ENCODE measurements at regions not wholly inside any gene's neighbourhood (a gene's known extent, or its start where the extent isn't known, plus 50 kb on each side); places are given as distances from the start of the nearest gene placed in this dataset.

DNA sequence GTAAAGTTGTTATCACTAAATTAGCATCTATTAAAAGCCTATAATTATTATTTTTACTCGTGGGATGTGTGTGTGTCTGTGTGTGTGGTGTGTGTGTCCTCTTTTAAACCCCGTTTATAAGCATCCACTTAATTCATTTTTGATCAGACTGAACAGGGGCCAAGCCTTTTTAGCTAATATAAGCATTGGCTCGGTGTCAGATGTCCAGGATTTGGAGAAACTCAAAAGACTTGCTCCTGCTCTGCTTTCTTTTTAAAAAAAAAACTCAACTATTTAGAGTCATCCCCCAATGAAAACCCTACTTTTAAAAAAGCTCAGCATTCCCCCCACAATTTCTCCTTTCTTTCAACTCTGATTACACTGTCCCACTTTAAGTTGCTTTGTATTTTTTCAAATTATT is 459.3 kb upstream of the MAF start:
- DNase-seq (ENCODE audit: insufficient read length, low spot score) (no peak), FAIRE-seq (no peak)

DNA sequence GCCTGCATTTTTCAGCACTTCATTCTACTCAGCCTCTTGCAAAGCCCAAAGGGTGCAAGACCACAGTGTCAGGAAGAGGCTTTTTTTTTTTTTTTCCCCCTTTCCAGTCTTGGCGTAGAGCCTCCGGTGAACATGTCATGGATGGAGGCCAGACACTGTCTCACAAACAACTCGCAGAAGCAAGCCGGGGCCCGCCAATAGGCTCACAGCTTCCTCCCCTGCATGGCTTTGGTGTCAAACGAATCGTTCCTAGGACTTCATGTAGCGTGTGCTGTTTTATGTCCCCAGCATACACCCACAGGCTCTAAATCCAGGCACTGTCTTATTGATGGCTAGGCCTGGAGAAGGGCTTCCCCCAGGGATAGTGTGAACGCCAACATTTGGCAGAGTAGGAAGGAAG is 457.7 kb upstream of the MAF start:
- DNase-seq (ENCODE audit: insufficient read length, low spot score), result no peak

DNA sequence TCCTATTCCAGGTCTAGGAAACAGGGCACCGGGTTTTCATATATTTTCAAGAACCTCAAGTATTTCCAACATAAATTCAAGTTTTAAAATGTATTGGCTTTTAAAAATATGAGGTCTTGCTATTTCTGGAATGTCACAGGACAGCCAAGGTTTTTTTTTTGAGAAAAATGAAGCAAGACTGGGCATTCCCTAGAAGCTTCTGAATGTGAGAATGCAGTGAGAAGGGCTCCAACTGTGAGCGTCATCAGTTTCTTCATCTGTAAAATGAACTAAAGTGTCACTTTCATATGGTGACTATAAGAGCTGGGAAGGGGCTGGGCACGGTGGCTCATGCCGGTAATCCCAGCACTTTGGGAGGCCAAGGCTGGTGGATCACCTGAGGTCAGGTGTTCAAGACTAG is 455.8 kb upstream of the MAF start:
- FAIRE-seq, result no peak
- DNase-seq (ENCODE audit: insufficient read length, low spot score), result no peak

More for the DNA sequence above, 457.7 kb upstream of the MAF start:
- FAIRE-seq, result no peak

DNA sequence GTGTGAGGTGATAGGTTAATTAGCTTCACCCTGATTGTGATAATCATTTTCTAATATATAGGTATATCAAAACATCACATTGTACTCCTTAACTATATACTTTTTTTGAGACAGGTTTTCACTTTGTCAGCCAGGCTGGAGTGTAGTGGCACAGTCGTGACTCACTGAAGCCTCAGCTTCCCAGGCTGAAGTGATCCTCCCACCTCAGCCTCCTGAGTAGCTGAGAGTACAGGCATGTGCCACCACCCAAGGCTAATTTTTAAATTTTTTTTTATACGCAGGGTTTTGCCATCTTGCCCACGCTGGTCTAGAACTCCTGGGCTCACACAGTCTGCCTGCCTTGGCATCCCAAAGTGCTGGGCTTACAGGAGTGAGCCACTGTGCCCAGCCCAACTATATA is 455.3 kb upstream of the MAF start:
- no peak for FAIRE-seq
- DNase-seq (ENCODE audit: insufficient read length, low spot score), result no peak

DNA sequence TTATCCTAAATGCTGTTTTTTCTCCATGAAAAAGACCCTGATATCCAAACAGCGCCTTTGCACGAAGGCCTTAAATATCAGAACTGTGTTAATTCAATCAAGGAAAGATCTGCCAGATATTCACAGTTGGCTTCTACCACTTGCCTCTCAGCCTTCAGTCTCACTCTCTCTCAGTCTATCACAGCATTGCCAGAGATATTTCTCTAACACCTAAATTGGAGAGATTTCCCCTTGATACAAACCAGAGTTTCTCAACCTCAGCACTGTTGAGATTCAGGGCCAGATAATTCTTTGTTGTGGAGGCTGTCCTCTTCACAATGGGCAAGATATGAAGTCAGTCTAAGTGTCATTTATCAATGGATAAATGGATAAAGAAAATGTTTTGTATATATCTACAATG is 454.1 kb upstream of the MAF start:
- DNase-seq (ENCODE audit: insufficient read length, low spot score), result no peak
- no peak for FAIRE-seq

DNA sequence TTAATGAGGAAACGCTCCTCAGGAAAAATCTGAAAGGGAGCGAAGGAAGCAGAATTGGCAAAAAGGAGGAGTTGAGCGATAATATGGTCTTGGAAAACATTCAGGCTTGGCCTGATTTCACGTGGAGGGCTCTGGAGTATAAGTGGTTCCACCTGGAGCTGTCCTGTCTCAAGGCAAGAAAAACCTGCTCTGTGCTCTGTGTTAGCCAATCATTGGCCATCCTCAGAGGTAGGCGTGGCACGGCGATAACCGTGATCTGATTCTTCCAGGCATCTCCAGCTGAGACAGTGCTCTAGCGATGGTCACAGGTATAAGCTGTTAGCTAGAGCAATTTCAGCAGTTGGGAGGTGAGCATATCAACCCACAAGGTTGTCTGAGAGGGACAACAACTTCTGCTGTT is 450.5 kb upstream of the MAF start:
- FAIRE-seq, result no peak
- no peak for DNase-seq (ENCODE audit: insufficient read length, low spot score)

DNA sequence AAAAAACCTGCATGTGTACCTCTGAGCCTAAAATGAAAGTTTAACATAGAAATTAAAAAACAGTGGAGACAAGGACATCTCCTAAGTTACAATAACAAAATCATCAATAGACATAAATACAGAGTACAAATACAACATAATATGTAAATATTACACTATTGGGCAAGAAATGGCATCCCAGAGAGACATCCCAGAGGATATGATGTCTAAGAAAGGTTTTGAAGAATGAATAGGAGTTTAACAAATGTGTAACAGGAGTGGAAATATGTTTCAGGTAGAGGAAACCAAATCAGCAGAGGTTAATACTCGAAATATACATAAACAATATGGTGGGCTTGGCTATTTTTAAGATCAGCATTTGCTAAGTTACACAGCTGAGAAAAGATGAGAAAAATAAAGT is 447.7 kb upstream of the MAF start:
- FAIRE-seq (no peak), DNase-seq (ENCODE audit: insufficient read length, low spot score) (no peak)

DNA sequence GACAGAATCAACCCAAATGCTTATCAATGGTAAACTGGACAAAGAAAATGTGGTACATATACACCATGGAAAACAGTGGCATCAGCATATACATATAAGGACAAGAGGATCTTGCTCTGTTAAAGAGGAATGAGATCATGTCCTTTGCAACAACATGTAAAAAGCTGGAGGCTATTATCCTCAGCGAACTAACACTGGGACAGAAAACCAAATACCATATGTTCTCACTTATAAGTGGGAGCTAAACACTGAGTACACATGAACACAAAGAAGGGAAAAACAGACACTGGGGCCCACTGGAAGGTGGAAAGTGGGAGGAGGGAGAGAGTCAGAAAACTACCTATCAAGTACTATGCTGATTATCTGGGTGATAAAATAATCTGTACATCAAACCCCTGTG is 447.3 kb upstream of the MAF start:
- DNase-seq (ENCODE audit: insufficient read length, low spot score) (no peak), FAIRE-seq (no peak)

DNA sequence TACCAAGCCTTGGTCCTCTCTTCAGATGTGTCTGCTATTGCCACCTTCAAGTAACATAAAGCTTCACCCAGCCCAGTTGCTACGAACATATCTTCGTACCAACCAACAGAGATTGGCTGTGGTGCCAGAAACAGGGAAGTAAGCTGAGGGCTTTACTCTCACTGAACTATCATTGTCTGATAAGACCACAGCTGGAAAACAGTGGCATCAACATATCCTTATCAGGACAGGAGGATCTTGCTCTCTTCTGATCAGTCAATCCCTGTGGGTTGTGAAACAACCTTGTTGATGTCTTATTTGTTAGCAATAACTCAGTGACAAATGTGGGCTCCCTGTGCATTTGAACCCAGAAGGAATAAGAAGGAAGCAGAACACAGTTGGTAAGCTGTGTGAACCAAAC is 446.3 kb upstream of the MAF start:
- DNase-seq (ENCODE audit: insufficient read length, low spot score) (no peak), FAIRE-seq (no peak)

DNA sequence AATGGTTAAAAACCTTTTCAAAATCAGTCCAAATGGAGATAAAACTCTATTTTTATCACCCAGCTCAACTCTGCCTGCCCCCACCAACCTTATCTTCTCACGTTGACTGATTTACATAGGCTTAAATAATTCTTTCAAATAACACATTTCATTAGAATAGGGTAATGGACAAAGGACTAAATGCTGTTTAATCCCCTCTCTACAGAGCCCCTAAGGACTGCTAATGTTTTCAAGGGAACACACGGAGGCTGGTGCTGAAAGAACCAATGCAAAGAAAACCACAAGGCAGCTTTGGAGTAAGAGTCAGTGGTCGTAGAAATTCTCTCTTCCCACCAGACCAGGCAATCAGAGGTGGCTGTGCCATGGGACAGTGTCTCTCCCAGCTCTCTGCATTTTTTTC is 445.7 kb upstream of the MAF start:
- DNase-seq (ENCODE audit: insufficient read length, low spot score), result no peak
- no peak for FAIRE-seq

DNA sequence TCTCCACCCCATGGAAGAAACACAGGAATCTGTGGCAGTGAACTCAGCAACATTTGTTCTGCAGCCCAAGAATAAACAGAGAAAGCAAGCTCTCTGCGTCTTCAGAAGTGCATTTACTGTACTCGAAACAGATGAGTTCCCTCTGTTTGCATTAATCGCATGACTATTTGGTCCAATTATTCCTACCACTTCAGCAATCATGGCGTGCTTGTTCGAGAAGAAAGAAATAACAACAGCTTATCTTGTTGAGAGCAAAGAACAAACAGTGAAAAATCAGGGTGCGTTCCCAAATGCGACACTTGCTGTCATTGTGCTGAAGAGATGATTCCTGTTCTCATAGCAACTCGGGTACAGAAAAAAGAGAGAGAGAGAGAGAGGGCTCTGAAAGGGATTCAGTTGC is 445.3 kb upstream of the MAF start:
- no peak for FAIRE-seq
- DNase-seq (ENCODE audit: insufficient read length, low spot score), result no peak

DNA sequence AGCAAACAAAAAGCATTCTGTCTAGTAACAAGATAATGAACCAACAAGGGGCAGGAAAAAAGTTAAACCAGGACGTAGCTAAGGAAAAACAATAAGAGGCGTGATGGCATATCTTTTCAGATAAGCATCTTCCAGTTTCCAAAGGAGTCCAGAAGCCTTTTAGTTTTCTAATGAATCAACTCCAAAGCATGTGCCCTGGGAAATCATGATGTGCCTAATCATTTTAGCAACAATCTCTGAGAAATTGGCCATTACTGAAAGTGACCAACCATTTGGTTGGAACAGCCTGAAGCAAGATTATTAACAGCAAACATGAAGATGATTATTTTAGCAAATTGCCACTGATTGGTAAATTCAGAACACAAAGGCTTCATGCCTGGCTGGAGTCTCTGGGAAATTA is 440.9 kb upstream of the MAF start:
- DNase-seq (ENCODE audit: insufficient read length, low spot score), result no peak
- no peak for FAIRE-seq

DNA sequence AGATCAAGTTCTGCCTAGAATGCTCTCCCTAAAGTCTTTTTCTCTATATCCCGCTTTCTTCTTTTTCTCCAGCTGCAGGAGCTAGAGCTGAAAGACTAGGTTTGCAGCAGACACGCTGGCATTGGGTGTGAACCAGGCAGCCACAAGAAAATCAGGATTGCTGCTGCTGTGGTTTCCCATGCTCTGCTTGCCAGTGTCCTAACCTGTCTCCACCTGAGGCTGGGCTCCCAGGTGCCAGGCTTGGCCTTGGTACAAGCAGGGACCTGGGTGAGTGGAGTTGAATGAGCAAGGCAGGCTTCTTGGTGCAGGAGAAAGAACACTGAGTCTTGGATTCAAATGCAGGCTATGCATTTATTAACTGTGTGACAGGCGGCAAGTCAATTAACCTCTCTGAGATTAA is 440.3 kb upstream of the MAF start:
- FAIRE-seq, result no peak
- no peak for DNase-seq (ENCODE audit: insufficient read length, low spot score)

DNA sequence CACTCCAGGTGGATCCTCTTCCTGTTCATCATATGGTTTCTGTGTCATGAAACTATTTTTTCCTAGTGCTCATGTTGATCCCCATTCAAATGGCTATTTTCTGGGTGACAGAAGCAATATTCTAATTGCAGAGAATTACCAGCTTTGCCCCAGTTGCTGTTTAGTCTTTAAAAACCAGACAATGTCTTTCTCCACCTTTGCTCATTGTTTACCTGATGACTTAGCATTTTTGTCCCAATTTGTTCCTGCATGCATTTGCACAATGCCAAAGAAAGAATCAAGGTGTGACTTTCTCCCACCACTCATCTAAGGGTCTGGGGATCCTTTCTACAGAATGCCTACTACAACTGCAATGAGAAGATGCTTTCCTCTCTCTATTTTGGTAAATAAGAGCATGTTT is 439.9 kb upstream of the MAF start:
- DNase-seq (ENCODE audit: insufficient read length, low spot score) (no peak), FAIRE-seq (no peak)

DNA sequence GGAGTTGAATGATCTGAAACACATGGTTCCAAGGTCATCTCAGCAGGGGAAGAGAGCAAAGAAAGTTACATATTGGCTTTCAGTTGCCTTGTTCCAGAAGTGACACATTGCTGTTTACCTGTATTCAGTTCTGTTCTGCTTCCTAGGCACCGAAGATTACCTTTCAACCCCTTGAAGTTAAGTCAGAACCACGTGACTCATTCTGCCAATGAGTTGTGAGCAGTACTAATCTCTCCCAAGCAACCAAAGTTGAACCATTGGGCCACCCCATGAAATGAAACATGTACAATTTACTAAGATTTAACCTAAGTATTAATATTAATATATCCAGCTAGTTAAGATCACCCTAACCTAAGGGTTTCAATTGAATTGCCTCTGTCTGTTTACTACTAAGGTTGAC is 439.2 kb upstream of the MAF start:
- DNase-seq (ENCODE audit: insufficient read length, low spot score) (no peak), FAIRE-seq (no peak)

DNA sequence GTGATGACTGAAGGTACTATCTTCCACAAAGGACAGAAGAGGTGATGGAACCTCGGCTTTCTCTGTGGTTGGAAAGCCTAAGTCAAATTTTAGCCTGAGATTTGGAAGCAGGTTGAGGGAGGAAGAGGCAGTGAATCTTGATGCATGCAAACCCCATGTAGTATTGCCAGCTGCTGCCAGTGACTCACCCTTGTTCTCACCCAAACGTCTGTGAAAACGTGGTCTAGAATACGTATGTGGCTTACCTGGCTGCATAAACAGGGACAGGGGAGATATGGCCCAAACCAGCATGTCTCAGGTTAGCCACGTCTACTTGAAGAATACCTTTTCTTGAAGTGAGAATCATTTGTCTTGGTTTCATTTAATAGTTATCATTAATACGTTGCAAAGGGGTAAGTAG is 438.0 kb upstream of the MAF start:
- no peak for FAIRE-seq
- DNase-seq (ENCODE audit: insufficient read length, low spot score), result no peak

DNA sequence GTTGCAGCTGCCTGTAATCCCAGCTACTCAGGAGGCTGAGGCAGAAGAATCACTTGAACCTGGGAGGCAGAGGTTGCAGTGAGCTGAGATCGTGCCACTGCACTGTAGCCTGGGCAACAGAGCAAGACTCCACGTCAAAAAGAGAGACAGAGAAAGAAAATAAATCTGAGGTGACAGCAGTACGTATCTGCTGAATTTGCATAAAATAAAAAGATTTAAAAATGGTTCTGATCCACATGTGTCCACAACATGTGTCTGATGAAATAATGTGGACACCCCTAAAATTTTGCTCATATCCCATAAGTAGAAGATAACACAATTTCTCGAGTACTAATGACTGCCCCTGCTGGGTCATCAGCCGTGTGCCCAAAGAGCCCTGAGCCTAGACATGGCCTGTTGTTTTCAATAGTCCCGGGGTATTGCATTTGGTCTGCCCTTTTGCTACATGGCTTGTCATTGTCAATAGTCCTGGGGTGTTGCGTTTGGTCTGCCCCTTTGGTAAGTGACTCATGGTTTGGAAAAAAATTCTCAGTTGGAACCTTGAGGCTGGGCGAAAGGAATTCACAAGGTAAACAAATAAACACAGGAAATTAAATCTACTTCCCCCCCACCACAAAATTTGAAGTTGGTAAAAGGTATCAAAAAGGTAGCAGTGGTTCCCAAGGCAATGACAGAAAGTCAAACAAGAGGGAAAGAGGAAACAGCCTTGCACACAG is 434.6 kb upstream of the MAF start:
- DNase-seq (ENCODE audit: insufficient read length, low spot score), result no peak

DNA sequence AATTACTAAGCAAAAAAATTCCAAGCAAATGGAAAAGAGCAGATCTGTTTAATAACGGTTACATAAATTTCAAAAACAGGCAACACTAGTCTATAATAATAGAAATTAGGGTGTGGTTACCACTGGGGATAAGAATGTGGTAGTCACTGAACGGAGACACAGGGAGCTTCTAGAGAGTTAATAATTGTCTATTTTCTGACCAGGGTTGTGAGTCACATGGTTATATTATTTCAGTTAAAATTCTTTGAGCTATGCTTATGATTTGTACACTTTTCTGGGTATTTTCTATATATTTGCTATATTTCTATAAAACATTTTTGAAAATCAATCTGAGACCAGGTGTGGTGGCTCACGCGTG is 433.9 kb upstream of the MAF start:
- no peak for DNase-seq (ENCODE audit: insufficient read length, low spot score)
- FAIRE-seq, result no peak

More for the DNA sequence above, 434.6 kb upstream of the MAF start:
- no peak for FAIRE-seq

DNA sequence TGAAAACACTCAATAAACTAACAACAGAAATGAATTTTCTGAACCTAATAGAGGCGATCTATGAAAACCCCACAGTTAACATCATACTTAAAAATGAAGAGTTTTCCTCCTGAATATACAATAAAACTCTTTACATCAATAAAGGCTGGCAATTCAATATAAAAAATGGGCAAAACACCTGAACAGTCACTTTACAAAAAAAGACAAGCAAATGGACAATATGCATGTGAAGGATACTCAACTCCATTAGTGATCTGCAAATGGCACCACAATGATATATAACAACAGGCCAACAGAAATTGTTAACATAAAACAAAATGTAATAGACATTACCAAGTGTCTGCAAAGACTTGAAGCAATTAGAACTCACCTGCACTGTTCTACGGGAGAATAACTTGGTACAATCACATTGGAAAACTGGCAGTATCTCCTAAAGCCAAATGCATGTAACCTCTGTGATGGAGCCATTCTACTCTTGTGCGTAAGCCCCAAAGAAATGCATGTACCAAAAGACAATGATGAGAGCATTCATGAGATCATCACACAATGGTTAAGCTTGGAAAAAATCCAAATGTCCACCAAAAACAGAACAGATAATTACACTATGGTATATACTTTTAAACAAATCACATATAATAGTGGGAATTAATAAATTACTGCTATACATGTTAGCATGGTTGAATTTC is 433.4 kb upstream of the MAF start:
- FAIRE-seq, result no peak
- DNase-seq (ENCODE audit: insufficient read length, low spot score), result no peak

DNA sequence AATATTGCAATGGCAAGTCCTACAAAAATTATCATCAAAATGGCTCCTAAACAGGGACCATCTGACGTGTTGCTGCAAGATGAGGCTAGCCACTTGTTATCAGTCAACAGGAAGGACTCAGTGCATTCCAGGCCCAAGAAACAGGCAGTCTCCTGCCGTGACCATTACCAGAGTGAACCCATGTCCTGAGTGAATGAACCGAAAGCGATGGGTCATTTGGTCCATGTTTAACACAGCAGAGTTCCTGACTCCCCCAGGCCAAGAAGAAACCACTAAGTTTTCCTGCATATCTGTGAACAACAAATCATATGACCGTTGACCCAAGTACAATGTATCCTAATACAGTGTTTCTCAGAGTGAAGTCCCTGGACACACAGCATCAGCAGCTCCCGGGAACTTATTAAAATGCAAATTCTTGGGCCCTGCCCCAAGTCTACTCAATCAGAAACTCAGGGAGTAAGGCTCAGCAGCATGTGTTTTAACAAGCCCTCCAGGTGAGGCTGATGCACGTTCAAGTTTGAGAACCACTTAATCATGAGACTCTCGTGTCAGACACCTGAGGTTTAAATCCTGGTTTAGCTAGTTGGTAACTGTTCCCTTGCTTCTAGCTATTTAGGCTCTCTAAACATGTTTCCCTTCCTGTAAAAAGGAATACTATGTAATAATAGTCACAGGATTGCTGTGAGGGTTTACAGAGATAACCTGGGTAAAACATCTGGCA is 429.4 kb upstream of the MAF start:
- FAIRE-seq, result no peak
- DNase-seq (ENCODE audit: insufficient read length, low spot score), result no peak

DNA sequence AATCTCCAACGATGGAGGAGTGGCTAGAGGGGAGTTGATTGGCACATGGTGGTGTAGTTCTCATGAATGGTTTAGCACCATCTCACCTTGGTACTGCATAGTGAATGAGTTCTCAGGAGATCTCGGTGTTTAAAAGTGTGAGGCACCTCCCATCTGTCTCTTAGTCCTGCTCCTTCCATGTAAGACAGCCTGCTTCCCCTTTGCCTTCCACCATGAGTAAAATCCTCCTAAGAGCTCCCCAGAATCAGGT is 428.8 kb upstream of the MAF start:
- FAIRE-seq (no peak), DNase-seq (ENCODE audit: insufficient read length, low spot score) (no peak)

DNA sequence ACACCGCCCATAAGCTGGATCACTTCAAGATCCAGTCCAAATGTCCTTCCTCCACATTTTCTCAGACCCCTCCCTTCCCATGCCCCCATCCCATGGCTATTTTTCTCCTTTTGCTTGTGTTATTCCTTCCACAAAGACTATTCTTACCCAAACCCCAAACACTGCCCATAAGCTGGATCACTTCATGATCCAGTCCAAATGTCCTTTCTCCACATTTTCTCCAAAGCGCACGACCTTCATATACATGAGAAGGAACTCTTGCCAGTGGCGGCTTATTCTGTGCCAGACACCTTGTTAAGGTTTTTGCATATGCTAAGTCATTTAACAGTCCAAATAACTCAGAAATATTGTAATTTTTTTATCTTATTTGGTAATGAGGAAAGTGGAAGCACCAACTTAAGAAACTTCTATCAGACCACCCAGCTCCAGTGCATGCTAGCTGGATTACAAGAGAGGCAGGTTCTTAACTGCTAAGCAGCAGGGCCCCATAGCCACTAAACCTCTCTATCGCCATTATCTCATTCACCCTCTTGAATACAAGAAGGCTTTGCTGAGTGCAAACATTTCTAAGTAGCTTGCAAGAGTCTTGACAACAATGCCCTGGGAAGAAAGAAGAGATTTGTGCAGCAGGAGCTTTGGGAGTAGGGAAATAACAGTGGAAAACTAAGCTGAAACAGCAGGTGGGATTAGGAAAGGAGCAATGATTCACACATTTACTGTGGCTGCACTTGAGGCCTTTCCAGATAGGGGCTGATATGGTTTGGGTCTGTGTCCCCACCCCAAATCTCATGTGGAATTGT is 428.2 kb upstream of the MAF start:
- FAIRE-seq (no peak), DNase-seq (ENCODE audit: insufficient read length, low spot score) (no peak)
